Prostate gland (tissue), 2 donors: ENCODE measurements at regions not wholly inside any gene's neighbourhood (a gene's known extent, or its start where the extent isn't known, plus 50 kb on each side); places are given as distances from the start of the nearest gene placed in this dataset.

Experiments
- DNase-seq: peaks from one replicate; pipeline ENCODE4 v3.0.0-alpha.2; 2019; ENCODE audit warnings: low spot score
- H3K27ac ChIP-seq, 2 donors: fragments of 200-600 bp; sonication (generic); 2 replicates each; pipeline ENCODE4 v1.5.1; 2017 to 2019
- H3K27me3 ChIP-seq: fragments of 200-600 bp; sonication (generic); replicated peaks from 2 replicates; pipeline ENCODE4 v1.5.1; 2019; ENCODE audit not compliant: insufficient read depth
- H3K36me3 ChIP-seq, 2 donors: fragments of 200-600 bp; sonication (generic); 1 replicate in 1 of 2; 2 replicates in 1 of 2; pipeline versions ENCODE4 v1.5.1 to v1.8.1; 2017 to 2019
- H3K4me1 ChIP-seq: fragments of 200-600 bp; sonication (generic); replicated peaks from 2 replicates; pipeline ENCODE4 v1.5.1; 2019
- H3K4me3 ChIP-seq, 2 donors: fragments of 200-600 bp; sonication (generic); 2 replicates each; pipeline ENCODE4 v1.5.1; 2017 to 2019
- H3K9me3 ChIP-seq: fragments of 200-600 bp; sonication (generic); 2 replicates; pipeline ENCODE4 v1.5.1; 2017
- CTCF ChIP-seq, 4 experiments: fragments of 200-600 bp in 2 of 4; fragments of 450-650 bp in 2 of 4; sonication (generic) in 2 of 4; IDR thresholded peaks; 1 replicate in 3 of 4; 2 replicates in 1 of 4; pipeline ENCODE4 v1.5.1; 2016 to 2019; ENCODE audit warnings: antibody characterized with exemption in 4 of 4, mild to moderate bottlenecking in 2 of 4, moderate library complexity in 2 of 4
- POLR2A ChIP-seq: fragments of 450-650 bp; IDR thresholded peaks from one replicate; pipeline ENCODE4 v1.6.1; 2016; ENCODE audit warnings: antibody characterized with exemption, mild to moderate bottlenecking
- POLR2AphosphoS5 ChIP-seq: sonication (generic); formaldehyde crosslinking; IDR thresholded peaks from one replicate; pipeline ENCODE4 v1.6.1; 2017; ENCODE audit warnings: antibody characterized with exemption
- WGBS: methylation state at CpG from one replicate; pipeline ENCODE4 v1.1.5; 2018; 5-methylcytosine and 5-hydroxymethylcytosine counted together
- intact Hi-C: fragments of 100-400 bp; cut with DNase I; formaldehyde crosslinking; loops from one replicate; pipeline ENCODE4 v1.14.2; 2022

DNA sequence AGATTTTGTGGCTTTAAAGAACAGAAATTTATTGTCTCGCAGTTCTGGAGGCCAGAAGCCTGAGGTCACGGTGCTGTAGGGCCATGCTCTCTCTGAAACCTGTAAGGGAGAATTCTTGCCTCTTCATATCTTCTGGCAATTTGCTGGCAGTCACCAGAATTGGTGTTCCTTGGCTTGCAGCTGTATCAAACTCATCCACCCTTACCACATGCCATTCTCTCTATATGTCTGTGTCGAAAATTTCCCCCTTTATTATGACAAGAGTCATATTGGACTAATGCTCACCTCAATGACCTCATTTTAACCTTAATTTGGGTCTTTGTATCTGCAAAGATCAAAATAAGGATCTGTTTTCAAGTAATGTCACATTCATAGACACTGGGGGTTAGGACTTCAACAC, 266.7 kb downstream of the IL20RB start:
- DNase-seq: no peak
- no peaks in the 10 kb centered on the region for H3K36me3 ChIP-seq
- no peaks in the 10 kb centered on the region for H3K27me3 ChIP-seq
- H3K27ac ChIP-seq: no peak overlapping the region
- 85% methylated on average over 3 of the region's 3 CpGs for WGBS
- no peaks in the 10 kb centered on the region for H3K4me1 ChIP-seq
- TF ChIP-seq CTCF (IDR thresholded peaks at IDR 0.05) (no peak), POLR2A (no peak)
- no peak overlapping the region for H3K4me3 ChIP-seq
- intact Hi-C loops: no loop called here
- no peaks in the 10 kb centered on the region for H3K9me3 ChIP-seq

- no peaks in the 10 kb centered on the region for H3K27me3 ChIP-seq
- no peak for DNase-seq
- H3K27ac ChIP-seq: no peak overlapping the region
- 65% methylated on average over 6 of the region's 6 CpGs for WGBS
- TF ChIP-seq POLR2AphosphoS5 (no peak), POLR2A (no peak), CTCF (IDR thresholded peaks at IDR 0.05) (no peak)
- H3K4me1 ChIP-seq: no peaks in the 10 kb centered on the region
- H3K4me3 ChIP-seq: no peak overlapping the region
- H3K36me3 ChIP-seq: no peaks in the 10 kb centered on the region
- H3K9me3 ChIP-seq: no peaks in the 10 kb centered on the region
- intact Hi-C loops: no loop called here
Observed at GRCh38 chr3:137242836-137243400, 285.1 kb downstream of the IL20RB start.

DNA sequence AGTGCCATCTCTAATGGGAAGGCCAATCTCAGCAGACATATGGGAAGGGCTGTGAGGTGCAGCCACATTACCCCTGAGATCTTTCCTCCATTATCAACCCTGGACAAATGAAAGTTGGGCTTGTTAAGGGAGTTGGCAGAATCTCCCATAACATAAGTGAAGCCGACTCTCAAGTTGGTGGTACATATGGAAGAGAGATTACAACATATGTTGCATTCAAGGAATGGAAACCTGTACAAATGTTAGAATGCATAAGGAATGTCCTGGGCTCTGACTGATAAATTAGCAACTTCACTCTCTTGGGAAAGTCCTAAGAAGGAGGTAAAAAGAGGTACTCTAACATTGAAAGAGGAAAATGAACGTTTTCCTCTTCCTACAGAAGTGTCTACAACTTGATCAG, 288.7 kb downstream of the IL20RB start:
- H3K4me3 ChIP-seq: no peak overlapping the region
- no peaks in the 10 kb centered on the region for H3K27me3 ChIP-seq
- H3K4me1 ChIP-seq: no peaks in the 10 kb centered on the region
- intact Hi-C loops: no loop called here
- 74% methylated on average over 2 of the region's 2 CpGs for WGBS
- no peaks in the 10 kb centered on the region for H3K36me3 ChIP-seq
- no peak for TF ChIP-seq POLR2AphosphoS5
- no peak for TF ChIP-seq POLR2A
- no peak for TF ChIP-seq CTCF (IDR thresholded peaks at IDR 0.05)
- H3K9me3 ChIP-seq: no peaks in the 10 kb centered on the region
- DNase-seq: no peak
- H3K27ac ChIP-seq: no peak overlapping the region

GRCh38 chr3:137249311-137249940, 291.6 kb downstream of the IL20RB start:
- Histone ChIP-seq H3K4me1 (no peaks in the 10 kb centered on the region), H3K36me3 (no peaks in the 10 kb centered on the region), H3K27ac (no peak overlapping the region), H3K9me3 (no peaks in the 10 kb centered on the region), H3K27me3 (no peaks in the 10 kb centered on the region), H3K4me3 (no peak overlapping the region)
- TF ChIP-seq POLR2AphosphoS5 (no peak), POLR2A (no peak), CTCF (IDR thresholded peaks at IDR 0.05) (no peak)
- no peak for DNase-seq
- intact Hi-C loops: no loop called here

GRCh38 chr3:137259089-137259488, 301.3 kb downstream of the IL20RB start:
- Histone ChIP-seq H3K4me3 (no peak overlapping the region), H3K4me1 (no peaks in the 10 kb centered on the region), H3K27ac (no peak overlapping the region), H3K36me3 (no peaks in the 10 kb centered on the region), H3K27me3 (no peaks in the 10 kb centered on the region), H3K9me3 (no peaks in the 10 kb centered on the region)
- TF ChIP-seq POLR2A: no peak
- TF ChIP-seq POLR2AphosphoS5: no peak
- no peak for TF ChIP-seq CTCF (IDR thresholded peaks at IDR 0.05)
- WGBS: 53% methylated on average over 3 of the region's 3 CpGs
- no peak for DNase-seq
- intact Hi-C loops: no loop called here
